A673 (cell line): ENCODE measurements at regions not wholly inside any gene's neighbourhood (a gene's known extent, or its start where the extent isn't known, plus 50 kb on each side); places are given as distances from the start of the nearest gene placed in this dataset.

Experiments used
- EZH2 ChIP-seq: fragments of 200-600 bp; sonication (generic); IDR thresholded peaks from 2 replicates; pipeline ENCODE4 v1.6.1; 2017; ENCODE audit warnings: borderline replicate concordance, low read depth, mild to moderate bottlenecking, mixed read lengths, antibody characterized with exemption, low read length; ENCODE audit not compliant: poor library complexity, severe bottlenecking
- TF ChIP-seq, protein P1 (sequence below): fragments of 300-800, 200-600 bp; sonication (generic); conservative IDR thresholded peaks from 2 replicates; pipeline ENCODE4 v1.5.1; 2017; ENCODE audit warnings: low read depth, mild to moderate bottlenecking, antibody characterized with exemption, low read length, moderate library complexity, mixed read lengths

DNA sequence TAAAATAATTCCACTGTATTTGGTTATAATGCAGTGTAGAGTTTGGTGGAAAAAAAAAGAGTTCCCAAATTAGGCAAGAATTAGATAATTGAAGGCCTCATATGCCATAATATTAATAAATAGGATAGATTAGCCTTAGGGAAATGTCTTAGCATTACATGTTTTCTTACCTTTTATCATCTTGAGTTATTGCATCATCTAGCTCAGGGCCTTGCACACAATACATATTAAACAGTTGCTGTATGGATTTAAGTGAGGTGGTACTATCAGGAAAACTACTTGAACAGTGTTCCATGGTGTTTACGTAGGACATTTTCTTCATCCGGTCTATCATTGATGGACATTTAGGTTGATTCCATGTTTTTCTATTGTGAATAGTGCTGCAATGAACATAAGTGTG, 419.4 kb downstream of the EPHA5 start:
- TF ChIP-seq, protein P1, sequence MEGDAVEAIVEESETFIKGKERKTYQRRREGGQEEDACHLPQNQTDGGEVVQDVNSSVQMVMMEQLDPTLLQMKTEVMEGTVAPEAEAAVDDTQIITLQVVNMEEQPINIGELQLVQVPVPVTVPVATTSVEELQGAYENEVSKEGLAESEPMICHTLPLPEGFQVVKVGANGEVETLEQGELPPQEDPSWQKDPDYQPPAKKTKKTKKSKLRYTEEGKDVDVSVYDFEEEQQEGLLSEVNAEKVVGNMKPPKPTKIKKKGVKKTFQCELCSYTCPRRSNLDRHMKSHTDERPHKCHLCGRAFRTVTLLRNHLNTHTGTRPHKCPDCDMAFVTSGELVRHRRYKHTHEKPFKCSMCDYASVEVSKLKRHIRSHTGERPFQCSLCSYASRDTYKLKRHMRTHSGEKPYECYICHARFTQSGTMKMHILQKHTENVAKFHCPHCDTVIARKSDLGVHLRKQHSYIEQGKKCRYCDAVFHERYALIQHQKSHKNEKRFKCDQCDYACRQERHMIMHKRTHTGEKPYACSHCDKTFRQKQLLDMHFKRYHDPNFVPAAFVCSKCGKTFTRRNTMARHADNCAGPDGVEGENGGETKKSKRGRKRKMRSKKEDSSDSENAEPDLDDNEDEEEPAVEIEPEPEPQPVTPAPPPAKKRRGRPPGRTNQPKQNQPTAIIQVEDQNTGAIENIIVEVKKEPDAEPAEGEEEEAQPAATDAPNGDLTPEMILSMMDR = no peak
- TF ChIP-seq EZH2 = no peak
